ENCODE measurements at regions not wholly inside any gene's neighbourhood (a gene's known extent, or its start where the extent isn't known, plus 50 kb on each side); places are given as distances from the start of the nearest gene placed in this dataset.

DNA sequence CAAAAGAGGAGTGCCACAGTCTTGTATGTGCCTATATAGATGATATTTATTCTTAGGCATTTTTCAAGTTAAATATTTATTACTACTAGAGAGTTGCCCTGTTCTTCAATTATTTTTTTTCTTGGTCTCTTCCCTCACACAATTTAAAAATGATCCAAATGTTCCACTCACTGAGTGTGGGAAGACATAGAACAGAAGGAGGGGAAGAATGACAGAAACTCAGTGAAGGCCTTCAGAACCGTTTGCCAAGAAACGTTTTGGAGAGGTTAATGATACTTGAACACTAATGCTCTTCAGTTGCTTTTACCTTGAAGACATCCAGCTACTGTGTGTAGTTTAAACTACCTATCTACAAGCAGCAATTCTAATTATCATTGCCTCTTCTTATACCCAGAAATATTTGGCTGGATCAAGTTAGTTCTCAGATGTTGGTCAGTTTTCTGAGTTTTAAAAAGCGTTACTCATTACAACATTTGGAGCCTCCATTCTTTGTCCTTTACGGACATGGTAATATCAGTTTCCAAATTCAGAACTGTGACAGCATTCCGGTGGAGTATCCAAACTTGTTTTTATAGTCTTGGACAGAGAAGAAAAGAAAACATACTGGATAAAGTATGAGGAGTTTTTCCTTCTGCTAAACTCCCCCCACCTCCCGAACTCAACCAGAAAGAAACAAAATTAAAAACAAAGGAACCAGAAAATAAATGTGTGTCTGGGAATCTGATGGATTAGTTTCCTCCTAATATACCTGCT, 389.7 kb downstream of the SPRY1 start:
- ATAC-seq (replicated peaks in 6 of 8): no peak
- Histone ChIP-seq H3K4me3 (no peak overlapping the region), H3K4me1 (replicated peaks in 1 of 2) (no peaks in the 10 kb centered on the region), H3K27ac (no peak overlapping the region)
- in situ Hi-C loops (cut with MboI; ENCODE audit: low pct_unique_long_range_greater_than_20kb in 2 of 9, low sequenced_read_pairs in 9 of 9, unreplicated experiment in 9 of 9): no loop called here
- WGBS, 10 experiments: 18 to 100% (median 87%) methylated on average over 1 to 6 of the region's 6 CpGs; no CpG with 5 or more reads in 1 of the 10 experiments

DNA sequence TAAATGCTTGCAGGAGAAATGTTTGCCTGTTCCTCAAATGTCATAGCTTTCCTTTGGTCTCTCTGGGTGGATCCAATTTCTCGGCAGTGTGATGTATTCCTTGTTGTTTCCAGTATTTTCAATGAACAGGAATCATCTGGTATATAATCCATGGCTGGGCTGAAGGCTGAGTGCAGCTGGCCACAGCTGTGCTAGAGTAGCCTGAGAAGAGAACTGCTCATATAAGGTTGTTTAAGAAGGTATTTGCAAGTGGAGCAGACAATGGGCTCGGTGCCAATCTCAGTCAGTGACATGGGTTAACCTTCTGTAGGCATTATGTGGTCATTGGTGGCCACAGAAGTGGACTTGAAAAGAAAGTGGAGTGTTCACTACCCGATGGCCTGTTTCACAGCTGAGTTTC, 390.3 kb downstream of the SPRY1 start:
- 0 to 92% (median 33%) methylated on average over 1 to 3 of the region's 3 CpGs; no CpG with 5 or more reads in 2 of the 10 experiments for WGBS, 10 experiments
- in situ Hi-C loops (cut with MboI; ENCODE audit: low pct_unique_long_range_greater_than_20kb in 2 of 9, low sequenced_read_pairs in 9 of 9, unreplicated experiment in 9 of 9): no loop called here
- no peak overlapping the region for H3K27ac ChIP-seq
- no peaks in the 10 kb centered on the region for H3K4me1 ChIP-seq (replicated peaks in 1 of 2)
- H3K4me3 ChIP-seq: no peak overlapping the region
- ATAC-seq (replicated peaks in 6 of 8): peak in 3 of 8 experiments; percentile 33 to 89 (median 89)

DNA sequence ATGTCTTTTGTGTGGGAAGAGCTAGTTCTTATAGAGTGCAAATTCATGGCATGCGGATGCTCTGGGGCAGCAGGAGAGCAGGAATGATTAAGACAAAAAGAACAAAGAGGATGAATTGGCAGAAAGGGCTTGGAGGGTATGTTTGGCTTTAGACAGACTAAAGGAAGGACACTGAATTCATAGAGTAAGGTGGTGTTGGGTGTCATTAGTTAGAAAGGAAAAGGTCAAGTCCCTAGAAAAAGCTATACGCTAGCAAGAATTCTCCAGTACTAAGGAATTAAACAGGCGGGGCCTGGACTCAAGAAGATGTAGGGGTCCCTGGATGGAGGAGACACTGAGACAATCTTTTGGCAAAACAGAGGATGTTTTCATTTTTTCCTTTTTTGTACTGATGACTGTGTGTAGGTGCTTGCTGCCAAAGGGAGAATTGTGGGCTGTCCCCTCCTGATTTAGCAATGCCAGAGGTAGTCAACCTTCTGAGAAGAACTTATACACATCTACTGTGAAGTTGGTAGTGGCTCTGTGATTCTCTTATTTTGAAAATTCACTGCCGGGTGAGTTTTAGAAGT, 391.0 kb downstream of the SPRY1 start:
- in situ Hi-C loops (cut with MboI; ENCODE audit: low pct_unique_long_range_greater_than_20kb in 2 of 9, low sequenced_read_pairs in 9 of 9, unreplicated experiment in 9 of 9): no loop called here
- no peak for ATAC-seq (replicated peaks in 6 of 8)
- Histone ChIP-seq H3K4me1 (replicated peaks in 1 of 2) (no peaks in the 10 kb centered on the region), H3K4me3 (no peak overlapping the region), H3K27ac (no peak overlapping the region)
- 78 to 100% (median 82%) methylated on average over 1 to 4 of the region's 4 CpGs; no CpG with 5 or more reads in 1 of the 10 experiments for WGBS, 10 experiments

DNA sequence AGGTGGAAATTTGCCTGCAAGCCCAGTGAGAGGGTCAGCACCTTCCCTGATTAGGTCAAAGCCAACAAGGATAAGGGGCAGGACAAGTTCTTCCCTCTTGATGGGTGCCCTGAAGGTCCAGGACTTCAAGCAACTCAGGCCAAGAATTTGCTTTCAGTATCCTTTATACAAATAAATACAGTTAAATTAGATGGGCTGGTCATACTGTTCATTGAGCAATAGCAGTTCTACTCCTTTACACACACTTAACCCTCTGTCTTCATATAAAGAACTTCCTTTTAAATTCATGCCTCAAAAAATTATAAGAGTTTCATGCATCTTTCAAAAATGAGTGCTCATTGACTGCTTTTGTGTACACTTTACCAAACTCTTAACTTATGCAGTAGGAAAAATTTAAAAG, 392.0 kb downstream of the SPRY1 start:
- no peak for ATAC-seq (replicated peaks in 6 of 8)
- in situ Hi-C loops (cut with MboI; ENCODE audit: low pct_unique_long_range_greater_than_20kb in 2 of 9, low sequenced_read_pairs in 9 of 9, unreplicated experiment in 9 of 9): no loop called here
- Histone ChIP-seq H3K27ac (no peak overlapping the region), H3K4me1 (replicated peaks in 1 of 2) (no peaks in the 10 kb centered on the region), H3K4me3 (no peak overlapping the region)

DNA sequence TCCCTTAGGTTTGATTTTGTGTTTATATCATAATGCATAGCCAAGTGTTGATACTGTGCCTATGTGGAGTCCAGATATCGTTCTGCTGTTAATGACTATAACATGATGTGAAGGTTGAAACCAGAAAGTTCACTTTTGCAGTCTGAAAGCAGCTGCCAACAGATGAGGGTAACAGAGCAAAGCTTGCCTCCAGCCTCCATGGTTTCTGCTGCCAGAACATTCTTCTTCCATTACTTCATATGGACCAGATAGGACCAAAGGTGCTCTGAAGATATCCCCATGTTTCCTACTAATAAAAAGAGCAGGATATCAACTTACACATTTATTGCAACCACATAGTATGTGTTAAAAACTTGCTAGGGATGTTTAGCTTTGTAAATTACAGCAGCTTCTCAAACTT, 394.1 kb downstream of the SPRY1 start:
- Histone ChIP-seq H3K27ac (no peak overlapping the region), H3K4me3 (no peak overlapping the region), H3K4me1 (replicated peaks in 1 of 2) (no peaks in the 10 kb centered on the region)
- 0 to 67% (median 33%) methylated on average over 1 of the region's 1 CpG; no CpG with 5 or more reads in 4 of the 10 experiments for WGBS, 10 experiments
- ATAC-seq (replicated peaks in 6 of 8): no peak
- in situ Hi-C loops (cut with MboI; ENCODE audit: low pct_unique_long_range_greater_than_20kb in 2 of 9, low sequenced_read_pairs in 9 of 9, unreplicated experiment in 9 of 9): no loop called here

DNA sequence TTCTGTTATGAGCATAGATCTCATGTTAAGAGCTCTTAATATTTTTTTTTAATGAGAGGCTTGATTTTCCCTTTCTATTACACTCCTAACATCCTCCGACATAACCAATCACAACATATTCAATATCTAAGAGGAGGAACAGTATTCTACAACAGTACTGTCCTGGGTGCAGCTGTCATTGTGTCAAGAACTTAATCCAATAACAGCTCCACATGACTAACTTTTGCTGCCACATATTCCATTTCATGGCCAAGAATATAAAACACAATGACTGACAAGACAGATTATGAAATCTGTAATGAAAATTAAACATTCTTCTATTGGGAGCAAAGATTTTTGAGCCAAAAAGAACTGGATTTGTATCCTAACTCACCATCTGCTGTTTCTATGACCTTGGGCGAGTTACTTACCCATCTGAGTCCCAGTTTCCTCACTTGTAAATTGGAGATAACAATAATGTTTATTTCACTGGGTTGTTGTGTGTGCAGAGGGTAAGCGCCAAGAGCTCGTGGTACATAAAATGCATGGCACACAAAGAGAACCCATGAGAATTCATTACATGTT, 405.6 kb downstream of the SPRY1 start:
- no peak for ATAC-seq (replicated peaks in 6 of 8)
- WGBS, 10 experiments: 17 to 100% (median 77%) methylated on average over 3 to 4 of the region's 4 CpGs; no CpG with 5 or more reads in 3 of the 10 experiments
- Histone ChIP-seq H3K4me3 (no peak overlapping the region), H3K27ac (no peak overlapping the region), H3K4me1 (replicated peaks in 1 of 2) (no peaks in the 10 kb centered on the region)
- in situ Hi-C loops (cut with MboI; ENCODE audit: low pct_unique_long_range_greater_than_20kb in 2 of 9, low sequenced_read_pairs in 9 of 9, unreplicated experiment in 9 of 9): no loop called here

DNA sequence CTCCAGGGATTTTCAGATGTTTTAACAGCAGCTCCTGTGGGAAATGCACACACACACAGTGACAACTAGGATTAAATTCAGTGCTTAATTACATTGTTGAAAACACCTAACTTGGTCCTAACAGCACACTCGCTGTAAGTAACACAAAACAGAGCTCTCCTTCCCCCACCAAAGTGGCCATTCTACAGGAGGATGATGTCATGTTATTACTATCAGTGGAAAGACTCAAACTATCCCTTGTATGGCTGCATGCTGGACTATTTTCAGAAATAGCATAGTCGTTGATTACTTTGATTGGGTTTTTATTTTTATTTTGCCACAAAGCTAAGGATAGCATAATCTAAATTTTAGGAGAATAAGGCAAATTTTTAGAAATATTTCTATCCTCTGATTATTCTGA, 406.3 kb downstream of the SPRY1 start:
- 30 to 86% (median 50%) methylated on average over 1 to 2 of the region's 2 CpGs; no CpG with 5 or more reads in 1 of the 10 experiments for WGBS, 10 experiments
- Histone ChIP-seq H3K4me1 (replicated peaks in 1 of 2) (no peaks in the 10 kb centered on the region), H3K27ac (no peak overlapping the region), H3K4me3 (no peak overlapping the region)
- no peak for ATAC-seq (replicated peaks in 6 of 8)
- in situ Hi-C loops (cut with MboI; ENCODE audit: low pct_unique_long_range_greater_than_20kb in 2 of 9, low sequenced_read_pairs in 9 of 9, unreplicated experiment in 9 of 9): no loop called here

DNA sequence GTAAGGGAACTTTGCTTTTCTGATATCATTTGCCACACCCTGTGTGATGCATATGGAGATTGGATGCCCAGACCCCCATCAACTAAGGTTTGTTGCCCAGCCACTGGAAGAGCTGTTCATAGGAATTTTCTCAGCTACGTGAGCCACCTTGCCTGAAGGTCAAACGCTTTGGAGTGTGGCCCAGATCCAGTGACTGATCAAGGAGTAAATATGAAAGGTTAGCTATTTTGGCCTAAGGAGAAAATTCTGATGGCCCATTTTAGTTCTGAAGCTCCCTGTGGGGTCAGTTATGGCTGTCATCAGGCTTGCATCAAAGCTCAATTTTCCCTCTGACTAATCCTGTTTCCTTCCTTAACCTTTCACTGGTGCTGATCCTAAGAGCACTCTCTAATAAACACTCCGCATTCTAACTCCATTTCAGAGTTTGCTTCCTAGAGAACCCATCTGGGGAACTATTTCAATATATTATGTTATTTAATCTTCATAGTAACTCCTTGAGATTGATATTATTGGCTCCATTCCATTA, 407.7 kb downstream of the SPRY1 start:
- in situ Hi-C loops (cut with MboI; ENCODE audit: low pct_unique_long_range_greater_than_20kb in 2 of 9, low sequenced_read_pairs in 9 of 9, unreplicated experiment in 9 of 9): no loop called here
- WGBS, 10 experiments: 72 to 100% (median 94%) methylated on average over 1 to 3 of the region's 3 CpGs; no CpG with 5 or more reads in 3 of the 10 experiments
- no peak overlapping the region for H3K4me3 ChIP-seq
- no peaks in the 10 kb centered on the region for H3K4me1 ChIP-seq (replicated peaks in 1 of 2)
- no peak overlapping the region for H3K27ac ChIP-seq
- ATAC-seq (replicated peaks in 6 of 8): no peak

DNA sequence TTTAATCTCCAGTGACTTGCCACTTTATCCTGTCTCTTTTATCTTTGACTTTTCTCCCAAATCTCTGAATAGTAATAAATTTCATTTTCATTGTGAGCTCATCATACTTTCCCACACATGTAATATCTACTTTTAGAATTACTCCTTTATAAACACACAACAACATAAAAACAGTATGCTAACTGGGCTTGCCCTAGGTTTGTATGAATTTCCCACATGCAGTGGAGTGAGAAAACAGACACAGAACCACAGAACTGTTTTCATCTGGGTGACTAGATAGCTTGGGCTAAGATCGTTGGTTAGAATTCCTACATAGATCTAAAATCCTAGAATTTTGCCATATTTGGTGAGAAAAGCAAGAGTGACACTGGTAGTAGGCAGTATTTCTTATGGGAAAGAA, 409.5 kb downstream of the SPRY1 start:
- no peak for ATAC-seq (replicated peaks in 6 of 8)
- H3K27ac ChIP-seq: no peak overlapping the region
- H3K4me1 ChIP-seq (replicated peaks in 1 of 2): no peaks in the 10 kb centered on the region
- no peak overlapping the region for H3K4me3 ChIP-seq
- in situ Hi-C loops (cut with MboI; ENCODE audit: low pct_unique_long_range_greater_than_20kb in 2 of 9, low sequenced_read_pairs in 9 of 9, unreplicated experiment in 9 of 9): no loop called here
- WGBS, 10 experiments: 0 to 82% (median 40%) methylated on average over 1 of the region's 1 CpG; no CpG with 5 or more reads in 6 of the 10 experiments

DNA sequence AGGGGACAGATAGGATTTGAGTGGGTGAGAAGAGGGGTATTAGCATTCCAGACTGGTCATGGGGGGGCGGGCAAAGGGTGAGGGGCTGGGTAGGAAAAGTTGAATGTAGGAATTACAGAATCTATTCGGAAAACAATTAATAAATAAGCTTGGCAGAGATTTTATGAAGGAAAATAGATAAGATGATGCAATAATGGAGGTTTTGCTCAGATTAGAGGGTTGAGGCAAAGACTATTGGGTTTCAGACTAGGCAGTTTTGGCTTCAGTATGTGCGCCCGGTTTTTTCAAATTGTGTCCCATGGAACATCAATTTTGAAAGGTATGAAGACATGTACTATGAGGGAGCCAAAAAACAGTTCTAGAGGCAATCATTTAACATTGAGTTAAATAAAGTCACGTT, 410.6 kb downstream of the SPRY1 start:
- Histone ChIP-seq H3K4me1 (replicated peaks in 1 of 2) (peaks cover 0 to 2% of the 10 kb centered on the region in 2 donors), H3K27ac (no peak overlapping the region), H3K4me3 (no peak overlapping the region)
- WGBS, 10 experiments: 70 to 95% (median 85%) methylated on average over 1 to 4 of the region's 5 CpGs
- in situ Hi-C loops (cut with MboI; ENCODE audit: low pct_unique_long_range_greater_than_20kb in 2 of 9, low sequenced_read_pairs in 9 of 9, unreplicated experiment in 9 of 9): no loop called here
- ATAC-seq (replicated peaks in 6 of 8): no peak

DNA sequence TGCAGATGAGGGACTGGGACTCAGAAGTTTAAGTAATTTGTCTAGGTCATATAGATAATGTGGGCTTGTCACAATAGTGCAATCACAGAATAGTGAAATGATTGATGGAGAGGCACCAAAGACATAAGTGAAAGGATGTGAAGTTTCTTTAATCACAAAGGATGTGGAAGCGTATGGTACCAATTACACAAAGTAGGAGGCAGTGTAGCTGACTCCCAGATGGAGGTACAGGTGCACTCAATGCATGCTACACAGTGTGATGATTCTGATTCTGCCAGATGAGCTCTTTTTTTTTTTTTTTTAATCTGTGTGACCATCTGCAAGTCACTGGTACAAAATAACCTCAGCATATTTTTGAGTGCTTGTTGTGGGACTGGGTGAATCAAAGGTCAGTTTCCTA, 411.3 kb downstream of the SPRY1 start:
- Histone ChIP-seq H3K4me1 (replicated peaks in 1 of 2) (peaks cover 0 to 2% of the 10 kb centered on the region in 2 donors), H3K4me3 (no peak overlapping the region), H3K27ac (no peak overlapping the region)
- no peak for ATAC-seq (replicated peaks in 6 of 8)
- in situ Hi-C loops (cut with MboI; ENCODE audit: low pct_unique_long_range_greater_than_20kb in 2 of 9, low sequenced_read_pairs in 9 of 9, unreplicated experiment in 9 of 9): no loop called here
- 44 to 100% (median 93%) methylated on average over 1 of the region's 1 CpG; no CpG with 5 or more reads in 2 of the 10 experiments for WGBS, 10 experiments

DNA sequence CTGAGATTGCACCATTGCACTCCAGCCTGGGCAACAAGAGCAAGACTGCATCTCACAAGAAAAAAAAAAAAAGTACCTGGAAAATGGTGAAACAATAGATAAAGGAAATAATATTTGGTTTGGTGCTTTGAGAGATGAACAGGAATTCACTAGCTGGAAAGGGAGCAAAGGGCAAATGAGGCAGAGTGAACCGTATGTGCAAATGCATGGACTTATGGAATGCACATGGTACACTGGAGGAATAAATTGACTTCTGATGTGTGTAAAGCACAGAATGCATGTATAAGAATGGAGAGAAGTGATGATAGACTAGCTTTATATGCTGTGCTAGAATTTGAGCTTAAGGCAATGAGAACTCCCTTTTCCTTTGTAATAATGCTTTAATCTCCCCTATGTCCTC, 413.3 kb downstream of the SPRY1 start:
- WGBS, 10 experiments: 33 to 100% (median 100%) methylated on average over 1 of the region's 1 CpG; no CpG with 5 or more reads in 7 of the 10 experiments
- in situ Hi-C loops (cut with MboI; ENCODE audit: low pct_unique_long_range_greater_than_20kb in 2 of 9, low sequenced_read_pairs in 9 of 9, unreplicated experiment in 9 of 9): no loop called here
- ATAC-seq (replicated peaks in 6 of 8): no peak
- no peak overlapping the region for H3K27ac ChIP-seq
- no peak overlapping the region for H3K4me3 ChIP-seq
- peaks cover 0 to 2% of the 10 kb centered on the region in 2 donors for H3K4me1 ChIP-seq (replicated peaks in 1 of 2)

DNA sequence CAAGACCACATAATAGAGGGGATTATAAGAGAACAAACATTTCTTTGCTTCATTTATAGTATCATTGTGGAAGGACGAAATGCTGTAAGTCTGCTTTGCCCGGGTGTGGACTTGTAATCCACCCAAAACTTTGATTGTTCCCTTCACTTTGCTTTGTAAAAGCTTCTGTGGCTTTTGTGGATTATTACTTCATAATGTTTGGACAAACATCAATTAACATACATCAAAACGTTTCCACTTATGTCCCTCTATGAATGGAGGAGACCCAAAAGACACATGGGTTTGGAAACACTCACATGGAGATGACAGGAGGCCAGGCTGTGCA, 415.4 kb downstream of the SPRY1 start:
- 40 to 87% (median 73%) methylated on average over 2 to 3 of the region's 3 CpGs; no CpG with 5 or more reads in 6 of the 10 experiments for WGBS, 10 experiments
- no peak for ATAC-seq (replicated peaks in 6 of 8)
- in situ Hi-C loops (cut with MboI; ENCODE audit: low pct_unique_long_range_greater_than_20kb in 2 of 9, low sequenced_read_pairs in 9 of 9, unreplicated experiment in 9 of 9): no loop called here
- no peak overlapping the region for H3K4me3 ChIP-seq
- H3K27ac ChIP-seq: no peak overlapping the region
- H3K4me1 ChIP-seq (replicated peaks in 1 of 2): peaks cover 0 to 2% of the 10 kb centered on the region in 2 donors

All from motor neuron (in vitro differentiated cells).